C4-2B (cell line): ENCODE measurements at regions not wholly inside any gene's neighbourhood (a gene's known extent, or its start where the extent isn't known, plus 50 kb on each side); places are given as distances from the start of the nearest gene placed in this dataset.

Source experiments
- ZFX ChIP-seq: fragments of 450-650 bp; IDR thresholded peaks from 2 replicates; pipeline ENCODE4 v1.6.1; 2017
- TF ChIP-seq, protein P1 (sequence below): fragments of 450-650 bp; conservative IDR thresholded peaks from 2 replicates; pipeline ENCODE4 v1.5.1; 2017; ENCODE audit warnings: mild to moderate bottlenecking

DNA sequence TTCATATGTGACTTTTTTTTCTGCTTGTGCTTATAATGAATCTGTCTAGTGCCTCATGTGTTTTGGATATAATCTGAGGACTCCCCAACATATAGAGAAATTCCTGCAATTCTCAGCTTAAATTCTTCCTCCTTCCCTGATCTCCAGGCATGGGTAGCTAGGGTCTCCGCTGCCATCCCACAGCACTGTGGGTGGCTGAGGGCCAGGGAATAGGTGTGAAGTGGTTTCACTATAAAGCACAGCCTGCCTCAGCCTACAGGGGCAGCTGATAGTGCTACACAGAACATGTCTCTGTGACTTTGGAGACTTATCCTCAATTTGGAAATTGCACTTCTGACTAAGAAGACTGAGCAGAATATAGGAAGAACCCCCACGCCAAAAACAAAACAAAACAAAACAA, 137.3 kb upstream of the NABP1 start:
- TF ChIP-seq, protein P1, sequence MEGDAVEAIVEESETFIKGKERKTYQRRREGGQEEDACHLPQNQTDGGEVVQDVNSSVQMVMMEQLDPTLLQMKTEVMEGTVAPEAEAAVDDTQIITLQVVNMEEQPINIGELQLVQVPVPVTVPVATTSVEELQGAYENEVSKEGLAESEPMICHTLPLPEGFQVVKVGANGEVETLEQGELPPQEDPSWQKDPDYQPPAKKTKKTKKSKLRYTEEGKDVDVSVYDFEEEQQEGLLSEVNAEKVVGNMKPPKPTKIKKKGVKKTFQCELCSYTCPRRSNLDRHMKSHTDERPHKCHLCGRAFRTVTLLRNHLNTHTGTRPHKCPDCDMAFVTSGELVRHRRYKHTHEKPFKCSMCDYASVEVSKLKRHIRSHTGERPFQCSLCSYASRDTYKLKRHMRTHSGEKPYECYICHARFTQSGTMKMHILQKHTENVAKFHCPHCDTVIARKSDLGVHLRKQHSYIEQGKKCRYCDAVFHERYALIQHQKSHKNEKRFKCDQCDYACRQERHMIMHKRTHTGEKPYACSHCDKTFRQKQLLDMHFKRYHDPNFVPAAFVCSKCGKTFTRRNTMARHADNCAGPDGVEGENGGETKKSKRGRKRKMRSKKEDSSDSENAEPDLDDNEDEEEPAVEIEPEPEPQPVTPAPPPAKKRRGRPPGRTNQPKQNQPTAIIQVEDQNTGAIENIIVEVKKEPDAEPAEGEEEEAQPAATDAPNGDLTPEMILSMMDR: no peak
- no peak for TF ChIP-seq ZFX
